Osteocyte (in vitro differentiated cells): ENCODE measurements at regions not wholly inside any gene's neighbourhood (a gene's known extent, or its start where the extent isn't known, plus 50 kb on each side); places are given as distances from the start of the nearest gene placed in this dataset.
A peak's percentile ranks its signal among the peaks of the same experiment; 100 is the strongest.

Source experiments
- DNase-seq: peaks from one replicate; pipeline ENCODE4 v3.0.0; 2021; ENCODE audit warnings: mixed read lengths; ENCODE audit not compliant: unreplicated experiment; ENCODE audit errors: extremely low spot score
- H3K27ac Mint-ChIP-seq: one replicate; pipeline ENCODE4 v1.8.0; 2021; ENCODE audit warnings: mild to moderate bottlenecking, mixed read lengths; ENCODE audit not compliant: unreplicated experiment
- H3K27me3 Mint-ChIP-seq: one replicate; pipeline ENCODE4 v1.8.0; 2021; ENCODE audit warnings: mixed read lengths; ENCODE audit not compliant: unreplicated experiment
- H3K36me3 Mint-ChIP-seq: one replicate; pipeline ENCODE4 v1.8.0; 2021; ENCODE audit warnings: mixed read lengths; ENCODE audit not compliant: unreplicated experiment
- H3K4me1 Mint-ChIP-seq: one replicate; pipeline ENCODE4 v1.8.0; 2021; ENCODE audit warnings: mixed read lengths; ENCODE audit not compliant: unreplicated experiment
- H3K4me3 Mint-ChIP-seq: one replicate; pipeline ENCODE4 v1.8.0; 2021; ENCODE audit warnings: mild to moderate bottlenecking, moderate library complexity, mixed read lengths; ENCODE audit not compliant: unreplicated experiment
- H3K9me3 Mint-ChIP-seq: one replicate; pipeline ENCODE4 v1.8.0; 2021; ENCODE audit warnings: mixed read lengths; ENCODE audit not compliant: unreplicated experiment
- TF ChIP-seq, protein P1 (sequence below): fragments of 200-600 bp; sonication (generic); IDR thresholded peaks from 2 replicates; pipeline ENCODE4 v1.5.0; 2021; ENCODE audit warnings: antibody characterized with exemption, mild to moderate bottlenecking, moderate library complexity

GRCh38 chr20:57076951-57077350 lies 189.5 kb downstream of the BMP7 start:
- Mint-ChIP-seq H3K4me3 (no peak overlapping the region), H3K27ac (no peak overlapping the region), H3K27me3 (no peaks in the 10 kb centered on the region), H3K36me3 (peaks cover 5% of the 10 kb centered on the region), H3K4me1 (peaks cover 13% of the 10 kb centered on the region), H3K9me3 (peaks cover 19% of the 10 kb centered on the region)
- TF ChIP-seq, protein P1, sequence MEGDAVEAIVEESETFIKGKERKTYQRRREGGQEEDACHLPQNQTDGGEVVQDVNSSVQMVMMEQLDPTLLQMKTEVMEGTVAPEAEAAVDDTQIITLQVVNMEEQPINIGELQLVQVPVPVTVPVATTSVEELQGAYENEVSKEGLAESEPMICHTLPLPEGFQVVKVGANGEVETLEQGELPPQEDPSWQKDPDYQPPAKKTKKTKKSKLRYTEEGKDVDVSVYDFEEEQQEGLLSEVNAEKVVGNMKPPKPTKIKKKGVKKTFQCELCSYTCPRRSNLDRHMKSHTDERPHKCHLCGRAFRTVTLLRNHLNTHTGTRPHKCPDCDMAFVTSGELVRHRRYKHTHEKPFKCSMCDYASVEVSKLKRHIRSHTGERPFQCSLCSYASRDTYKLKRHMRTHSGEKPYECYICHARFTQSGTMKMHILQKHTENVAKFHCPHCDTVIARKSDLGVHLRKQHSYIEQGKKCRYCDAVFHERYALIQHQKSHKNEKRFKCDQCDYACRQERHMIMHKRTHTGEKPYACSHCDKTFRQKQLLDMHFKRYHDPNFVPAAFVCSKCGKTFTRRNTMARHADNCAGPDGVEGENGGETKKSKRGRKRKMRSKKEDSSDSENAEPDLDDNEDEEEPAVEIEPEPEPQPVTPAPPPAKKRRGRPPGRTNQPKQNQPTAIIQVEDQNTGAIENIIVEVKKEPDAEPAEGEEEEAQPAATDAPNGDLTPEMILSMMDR: no peak
- DNase-seq: no peak

- Mint-ChIP-seq H3K36me3 (peaks cover 5% of the 10 kb centered on the region), H3K27ac (no peak overlapping the region), H3K9me3 (peaks cover 19% of the 10 kb centered on the region), H3K27me3 (no peaks in the 10 kb centered on the region), H3K4me3 (no peak overlapping the region), H3K4me1 (peaks cover 12% of the 10 kb centered on the region)
- no peak for DNase-seq
- TF ChIP-seq, protein P1: no peak
Observed at GRCh38 chr20:57078116-57078515, 188.3 kb downstream of the BMP7 start.

DNA sequence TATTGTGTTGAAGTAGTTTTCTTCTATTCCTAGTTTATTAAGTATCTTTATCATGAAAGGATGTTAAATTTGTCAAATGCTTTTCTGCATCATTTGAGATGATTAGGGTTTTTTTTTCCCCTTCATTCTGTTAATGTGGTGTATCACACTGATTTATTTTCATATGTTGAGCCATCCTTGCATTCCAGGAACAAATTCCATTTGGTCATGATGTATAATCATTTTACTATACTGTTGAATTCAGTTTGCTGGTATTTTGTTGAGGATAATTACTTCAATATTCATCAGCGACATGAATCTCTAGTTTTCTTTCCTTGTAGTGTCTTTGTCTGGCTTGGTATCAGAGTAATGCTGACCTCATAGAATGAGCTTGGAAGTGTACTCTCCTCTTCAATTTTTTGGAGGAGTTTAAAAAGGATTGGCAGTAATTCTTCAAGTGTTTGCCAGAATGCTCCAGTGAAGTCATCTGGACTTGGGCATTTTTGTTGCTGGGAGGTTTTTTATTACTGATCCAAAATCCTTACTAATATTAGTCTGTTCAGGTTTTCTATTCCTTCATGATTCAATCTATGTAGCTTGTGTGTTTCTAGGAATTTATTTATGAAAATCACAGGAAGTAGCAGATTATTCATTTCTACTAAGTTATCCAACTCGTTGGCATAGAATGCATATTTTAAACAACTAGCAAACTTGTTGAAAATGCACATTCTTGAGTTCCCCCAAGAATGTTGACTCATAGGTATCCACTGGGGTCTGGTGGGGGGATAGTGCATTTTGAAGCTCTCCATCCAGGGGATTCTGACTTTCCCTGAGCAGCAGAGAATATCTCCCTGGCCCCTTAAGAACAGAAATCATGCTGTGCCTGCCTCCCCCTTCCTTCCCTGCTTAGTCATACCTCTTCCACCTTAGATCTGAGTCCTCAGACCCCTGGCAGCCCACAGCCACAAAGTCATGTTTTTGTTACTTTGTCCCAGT lies 187.1 kb downstream of the BMP7 start:
- no peak for DNase-seq
- peaks cover 19% of the 10 kb centered on the region for H3K9me3 Mint-ChIP-seq
- peaks cover 12% of the 10 kb centered on the region for H3K4me1 Mint-ChIP-seq
- H3K4me3 Mint-ChIP-seq: no peak overlapping the region
- H3K27me3 Mint-ChIP-seq: no peaks in the 10 kb centered on the region
- peaks cover 5% of the 10 kb centered on the region for H3K36me3 Mint-ChIP-seq
- TF ChIP-seq, protein P1: no peak
- peak overlapping the region; percentile 60 for H3K27ac Mint-ChIP-seq

- TF ChIP-seq, protein P1: peak; percentile 56
- Mint-ChIP-seq H3K9me3 (peaks cover 19% of the 10 kb centered on the region), H3K27me3 (no peaks in the 10 kb centered on the region), H3K4me3 (no peak overlapping the region), H3K36me3 (peaks cover 5% of the 10 kb centered on the region), H3K27ac (no peak overlapping the region), H3K4me1 (peaks cover 12% of the 10 kb centered on the region)
- DNase-seq: no peak
Observed at GRCh38 chr20:57080796-57081195, 185.6 kb downstream of the BMP7 start.

DNA sequence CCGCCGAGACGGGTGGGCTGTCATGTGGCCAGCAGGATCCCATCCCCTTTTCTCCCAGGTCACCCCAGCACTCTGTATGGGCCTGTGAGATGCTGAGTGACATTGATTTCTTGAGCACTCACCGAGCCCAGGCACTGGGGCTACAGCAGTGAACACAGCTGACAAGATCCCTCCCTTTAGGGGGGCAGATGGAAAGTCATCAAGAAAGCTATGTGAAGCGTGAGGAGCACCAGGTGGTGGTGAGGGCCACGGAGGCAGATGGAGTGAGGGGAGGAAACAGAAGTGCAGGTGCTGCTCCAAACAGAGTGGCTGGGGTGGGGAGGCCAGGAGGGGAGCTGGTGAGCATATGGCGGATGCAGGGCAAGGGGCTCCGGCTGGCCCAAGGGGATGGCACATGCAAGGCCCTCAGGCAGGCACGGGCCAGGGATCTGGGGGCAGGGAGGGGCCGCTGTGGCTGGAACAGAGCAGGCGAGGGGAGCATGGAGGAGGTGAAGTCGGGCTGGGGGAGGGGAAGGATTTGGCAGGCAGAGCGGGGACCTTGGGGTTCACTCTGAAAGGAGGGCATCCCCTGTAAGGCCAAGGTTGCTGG lies 184.0 kb downstream of the BMP7 start:
- Mint-ChIP-seq H3K9me3 (peaks cover 15% of the 10 kb centered on the region), H3K4me1 (peaks cover 12% of the 10 kb centered on the region), H3K4me3 (no peak overlapping the region), H3K27me3 (peaks cover 1% of the 10 kb centered on the region), H3K36me3 (peaks cover 2% of the 10 kb centered on the region), H3K27ac (no peak overlapping the region)
- TF ChIP-seq, protein P1: no peak
- DNase-seq: no peak
